ENCODE measurements at regions not wholly inside any gene's neighbourhood (a gene's known extent, or its start where the extent isn't known, plus 50 kb on each side); places are given as distances from the start of the nearest gene placed in this dataset.
A peak's percentile ranks its signal among the peaks of the same experiment; 100 is the strongest.

DNA sequence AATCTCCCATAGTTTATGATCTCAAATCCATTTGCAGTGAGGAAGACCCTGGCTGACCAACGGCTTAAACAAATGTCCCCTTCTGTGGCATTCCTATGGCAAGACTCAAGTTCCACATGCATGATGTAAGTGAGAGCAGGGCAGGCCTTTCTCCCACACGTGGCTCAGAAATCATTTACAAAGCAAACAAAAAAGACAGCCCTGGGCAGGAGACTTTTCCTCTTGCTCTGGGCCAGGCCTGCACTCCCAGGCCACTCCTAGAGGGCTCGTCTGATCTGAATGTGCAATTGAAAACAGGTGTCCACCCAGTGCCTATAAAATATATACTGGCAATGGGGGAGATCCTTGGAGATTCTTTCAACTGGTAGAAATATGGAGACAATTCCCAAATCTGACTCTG, 123.1 kb downstream of the DMRT2 start:
- TF ChIP-seq, protein P1, sequence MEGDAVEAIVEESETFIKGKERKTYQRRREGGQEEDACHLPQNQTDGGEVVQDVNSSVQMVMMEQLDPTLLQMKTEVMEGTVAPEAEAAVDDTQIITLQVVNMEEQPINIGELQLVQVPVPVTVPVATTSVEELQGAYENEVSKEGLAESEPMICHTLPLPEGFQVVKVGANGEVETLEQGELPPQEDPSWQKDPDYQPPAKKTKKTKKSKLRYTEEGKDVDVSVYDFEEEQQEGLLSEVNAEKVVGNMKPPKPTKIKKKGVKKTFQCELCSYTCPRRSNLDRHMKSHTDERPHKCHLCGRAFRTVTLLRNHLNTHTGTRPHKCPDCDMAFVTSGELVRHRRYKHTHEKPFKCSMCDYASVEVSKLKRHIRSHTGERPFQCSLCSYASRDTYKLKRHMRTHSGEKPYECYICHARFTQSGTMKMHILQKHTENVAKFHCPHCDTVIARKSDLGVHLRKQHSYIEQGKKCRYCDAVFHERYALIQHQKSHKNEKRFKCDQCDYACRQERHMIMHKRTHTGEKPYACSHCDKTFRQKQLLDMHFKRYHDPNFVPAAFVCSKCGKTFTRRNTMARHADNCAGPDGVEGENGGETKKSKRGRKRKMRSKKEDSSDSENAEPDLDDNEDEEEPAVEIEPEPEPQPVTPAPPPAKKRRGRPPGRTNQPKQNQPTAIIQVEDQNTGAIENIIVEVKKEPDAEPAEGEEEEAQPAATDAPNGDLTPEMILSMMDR (IDR thresholded peaks at IDR 0.05; ENCODE audit: low read depth, low read length, missing input control), result no peak
- TF ChIP-seq HNF4G (IDR thresholded peaks at IDR 0.05) (no peak), MAX (IDR thresholded peaks at IDR 0.05) (no peak), RAD21 (IDR thresholded peaks at IDR 0.05) (peak; percentile 7 to 28), YY1 (IDR thresholded peaks at IDR 0.05) (no peak), SP1 (IDR thresholded peaks at IDR 0.05) (no peak), EGR1 (IDR thresholded peaks at IDR 0.05; ENCODE audit: low read depth in 2 of 2) (no peak), ZBTB33 (IDR thresholded peaks at IDR 0.05) (no peak)
- TF ChIP-seq, protein P2, sequence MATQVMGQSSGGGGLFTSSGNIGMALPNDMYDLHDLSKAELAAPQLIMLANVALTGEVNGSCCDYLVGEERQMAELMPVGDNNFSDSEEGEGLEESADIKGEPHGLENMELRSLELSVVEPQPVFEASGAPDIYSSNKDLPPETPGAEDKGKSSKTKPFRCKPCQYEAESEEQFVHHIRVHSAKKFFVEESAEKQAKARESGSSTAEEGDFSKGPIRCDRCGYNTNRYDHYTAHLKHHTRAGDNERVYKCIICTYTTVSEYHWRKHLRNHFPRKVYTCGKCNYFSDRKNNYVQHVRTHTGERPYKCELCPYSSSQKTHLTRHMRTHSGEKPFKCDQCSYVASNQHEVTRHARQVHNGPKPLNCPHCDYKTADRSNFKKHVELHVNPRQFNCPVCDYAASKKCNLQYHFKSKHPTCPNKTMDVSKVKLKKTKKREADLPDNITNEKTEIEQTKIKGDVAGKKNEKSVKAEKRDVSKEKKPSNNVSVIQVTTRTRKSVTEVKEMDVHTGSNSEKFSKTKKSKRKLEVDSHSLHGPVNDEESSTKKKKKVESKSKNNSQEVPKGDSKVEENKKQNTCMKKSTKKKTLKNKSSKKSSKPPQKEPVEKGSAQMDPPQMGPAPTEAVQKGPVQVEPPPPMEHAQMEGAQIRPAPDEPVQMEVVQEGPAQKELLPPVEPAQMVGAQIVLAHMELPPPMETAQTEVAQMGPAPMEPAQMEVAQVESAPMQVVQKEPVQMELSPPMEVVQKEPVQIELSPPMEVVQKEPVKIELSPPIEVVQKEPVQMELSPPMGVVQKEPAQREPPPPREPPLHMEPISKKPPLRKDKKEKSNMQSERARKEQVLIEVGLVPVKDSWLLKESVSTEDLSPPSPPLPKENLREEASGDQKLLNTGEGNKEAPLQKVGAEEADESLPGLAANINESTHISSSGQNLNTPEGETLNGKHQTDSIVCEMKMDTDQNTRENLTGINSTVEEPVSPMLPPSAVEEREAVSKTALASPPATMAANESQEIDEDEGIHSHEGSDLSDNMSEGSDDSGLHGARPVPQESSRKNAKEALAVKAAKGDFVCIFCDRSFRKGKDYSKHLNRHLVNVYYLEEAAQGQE (IDR thresholded peaks at IDR 0.05), result no peak

Data from liver (tissue), 3 donors.